ENCODE measurements at regions not wholly inside any gene's neighbourhood (a gene's known extent, or its start where the extent isn't known, plus 50 kb on each side); places are given as distances from the start of the nearest gene placed in this dataset.

- H3K27ac ChIP-seq = no peak overlapping the region
- no peak for TF ChIP-seq ZFX (IDR thresholded peaks at IDR 0.05; ENCODE audit: borderline replicate concordance)
- TF ChIP-seq CTCF (IDR thresholded peaks at IDR 0.05) = no peak
These were observed 141.6 kb downstream of the SPATA18 start for GRCh38 chr4:52192721-52193135.

- no peak for TF ChIP-seq ZFX (IDR thresholded peaks at IDR 0.05; ENCODE audit: borderline replicate concordance)
- TF ChIP-seq CTCF (IDR thresholded peaks at IDR 0.05) = no peak
- H3K27ac ChIP-seq = no peak overlapping the region
These were observed 144.8 kb downstream of the SPATA18 start for GRCh38 chr4:52195869-52196268.

GRCh38 chr4:52196606-52197130 is 145.6 kb downstream of the SPATA18 start:
- TF ChIP-seq CTCF (IDR thresholded peaks at IDR 0.05) (no peak), ZFX (IDR thresholded peaks at IDR 0.05; ENCODE audit: borderline replicate concordance) (no peak)

GRCh38 chr4:52197306-52197705 is 146.2 kb downstream of the SPATA18 start:
- no peak overlapping the region for H3K27ac ChIP-seq
- TF ChIP-seq ZFX (IDR thresholded peaks at IDR 0.05; ENCODE audit: borderline replicate concordance) (no peak), CTCF (IDR thresholded peaks at IDR 0.05) (no peak)

More at GRCh38 chr4:52196606-52197130, 145.6 kb downstream of the SPATA18 start:
- H3K27ac ChIP-seq = no peak overlapping the region

GRCh38 chr4:52198294-52198693 is 147.2 kb downstream of the SPATA18 start:
- H3K27ac ChIP-seq = no peak overlapping the region
- no peak for TF ChIP-seq ZFX (IDR thresholded peaks at IDR 0.05; ENCODE audit: borderline replicate concordance)
- no peak for TF ChIP-seq CTCF (IDR thresholded peaks at IDR 0.05)

GRCh38 chr4:52199574-52200338 is 148.7 kb downstream of the SPATA18 start:
- TF ChIP-seq CTCF (IDR thresholded peaks at IDR 0.05) (no peak), ZFX (IDR thresholded peaks at IDR 0.05; ENCODE audit: borderline replicate concordance) (no peak)
- H3K27ac ChIP-seq = no peak overlapping the region

- H3K27ac ChIP-seq = no peak overlapping the region
- TF ChIP-seq CTCF (IDR thresholded peaks at IDR 0.05) (no peak), ZFX (IDR thresholded peaks at IDR 0.05; ENCODE audit: borderline replicate concordance) (no peak)
These were observed 149.2 kb downstream of the SPATA18 start for GRCh38 chr4:52200339-52200725.
